Neural progenitor cell (in vitro differentiated cells): ENCODE measurements at regions not wholly inside any gene's neighbourhood (a gene's known extent, or its start where the extent isn't known, plus 50 kb on each side); places are given as distances from the start of the nearest gene placed in this dataset.
"Not testable (repeated sequence)": the region's sequence is repeated elsewhere in the genome, so short reads cannot be mapped to it uniquely, and the experiment has no call there.

Source experiments
- EZH2 ChIP-seq: fragments of 200-600 bp; sonication (generic); IDR thresholded peaks from 2 replicates; pipeline ENCODE4 v1.6.1; 2017; ENCODE audit warnings: antibody characterized with exemption, mild to moderate bottlenecking, moderate library complexity
- EZH2phosphoT487 ChIP-seq: fragments of 200-600 bp; sonication (generic); IDR thresholded peaks from 2 replicates; pipeline ENCODE4 v1.6.1; 2017; ENCODE audit warnings: antibody characterized with exemption
- TF ChIP-seq, protein P1 (sequence below): fragments of 200-600 bp; sonication (generic); IDR thresholded peaks from 2 replicates; pipeline ENCODE4 v1.5.1; 2017; ENCODE audit warnings: antibody characterized with exemption, mild to moderate bottlenecking

DNA sequence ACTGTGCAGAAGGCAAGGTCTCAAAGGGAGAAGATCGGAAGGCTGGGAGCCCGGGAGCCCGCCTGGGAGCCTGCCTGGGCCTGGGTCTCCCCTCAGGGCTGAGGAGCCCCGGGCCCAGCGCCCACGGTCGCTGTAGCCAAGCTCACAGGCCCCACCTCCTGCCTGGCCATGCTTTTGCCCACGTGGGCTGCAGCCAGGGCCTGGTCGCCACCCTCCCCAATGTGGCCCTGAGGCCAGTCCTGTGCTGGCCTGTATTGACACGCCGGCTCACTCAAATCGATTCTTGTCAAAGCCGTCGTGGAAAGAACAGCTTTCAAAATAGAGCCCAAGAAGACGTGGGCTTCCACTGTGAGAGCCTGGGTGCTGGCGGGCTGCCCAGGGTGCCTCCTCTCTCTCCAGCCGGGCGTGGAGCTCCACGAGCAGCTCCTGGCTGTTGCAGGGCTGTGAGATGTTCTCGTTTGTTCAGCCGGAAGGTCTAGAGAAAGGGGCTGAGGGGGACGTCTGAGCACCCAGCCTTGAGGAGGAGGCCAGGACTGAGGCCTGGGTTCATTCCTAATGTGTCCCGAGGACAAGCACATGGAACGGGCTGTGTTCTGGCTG is 4433.7 kb upstream of the TPTE start:
- TF ChIP-seq, protein P1, sequence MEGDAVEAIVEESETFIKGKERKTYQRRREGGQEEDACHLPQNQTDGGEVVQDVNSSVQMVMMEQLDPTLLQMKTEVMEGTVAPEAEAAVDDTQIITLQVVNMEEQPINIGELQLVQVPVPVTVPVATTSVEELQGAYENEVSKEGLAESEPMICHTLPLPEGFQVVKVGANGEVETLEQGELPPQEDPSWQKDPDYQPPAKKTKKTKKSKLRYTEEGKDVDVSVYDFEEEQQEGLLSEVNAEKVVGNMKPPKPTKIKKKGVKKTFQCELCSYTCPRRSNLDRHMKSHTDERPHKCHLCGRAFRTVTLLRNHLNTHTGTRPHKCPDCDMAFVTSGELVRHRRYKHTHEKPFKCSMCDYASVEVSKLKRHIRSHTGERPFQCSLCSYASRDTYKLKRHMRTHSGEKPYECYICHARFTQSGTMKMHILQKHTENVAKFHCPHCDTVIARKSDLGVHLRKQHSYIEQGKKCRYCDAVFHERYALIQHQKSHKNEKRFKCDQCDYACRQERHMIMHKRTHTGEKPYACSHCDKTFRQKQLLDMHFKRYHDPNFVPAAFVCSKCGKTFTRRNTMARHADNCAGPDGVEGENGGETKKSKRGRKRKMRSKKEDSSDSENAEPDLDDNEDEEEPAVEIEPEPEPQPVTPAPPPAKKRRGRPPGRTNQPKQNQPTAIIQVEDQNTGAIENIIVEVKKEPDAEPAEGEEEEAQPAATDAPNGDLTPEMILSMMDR = not testable (repeated sequence)
- TF ChIP-seq EZH2, EZH2phosphoT487: not testable (repeated sequence)
